ENCODE measurements at regions not wholly inside any gene's neighbourhood (a gene's known extent, or its start where the extent isn't known, plus 50 kb on each side); places are given as distances from the start of the nearest gene placed in this dataset.

GRCh38 chr6:88290411-88290810, 124.3 kb upstream of the CNR1 start:
- TF ChIP-seq, protein P1, sequence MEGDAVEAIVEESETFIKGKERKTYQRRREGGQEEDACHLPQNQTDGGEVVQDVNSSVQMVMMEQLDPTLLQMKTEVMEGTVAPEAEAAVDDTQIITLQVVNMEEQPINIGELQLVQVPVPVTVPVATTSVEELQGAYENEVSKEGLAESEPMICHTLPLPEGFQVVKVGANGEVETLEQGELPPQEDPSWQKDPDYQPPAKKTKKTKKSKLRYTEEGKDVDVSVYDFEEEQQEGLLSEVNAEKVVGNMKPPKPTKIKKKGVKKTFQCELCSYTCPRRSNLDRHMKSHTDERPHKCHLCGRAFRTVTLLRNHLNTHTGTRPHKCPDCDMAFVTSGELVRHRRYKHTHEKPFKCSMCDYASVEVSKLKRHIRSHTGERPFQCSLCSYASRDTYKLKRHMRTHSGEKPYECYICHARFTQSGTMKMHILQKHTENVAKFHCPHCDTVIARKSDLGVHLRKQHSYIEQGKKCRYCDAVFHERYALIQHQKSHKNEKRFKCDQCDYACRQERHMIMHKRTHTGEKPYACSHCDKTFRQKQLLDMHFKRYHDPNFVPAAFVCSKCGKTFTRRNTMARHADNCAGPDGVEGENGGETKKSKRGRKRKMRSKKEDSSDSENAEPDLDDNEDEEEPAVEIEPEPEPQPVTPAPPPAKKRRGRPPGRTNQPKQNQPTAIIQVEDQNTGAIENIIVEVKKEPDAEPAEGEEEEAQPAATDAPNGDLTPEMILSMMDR (IDR thresholded peaks at IDR 0.05; ENCODE audit: low read length): no peak
- TF ChIP-seq EZH2 (optimal IDR thresholded peaks at IDR 0.05; ENCODE audit: low read depth, low read length) (no peak), EZH2phosphoT487 (IDR thresholded peaks at IDR 0.05; ENCODE audit: low read length) (no peak)

Data from MM.1S (cell line).